ENCODE measurements at regions not wholly inside any gene's neighbourhood (a gene's known extent, or its start where the extent isn't known, plus 50 kb on each side); places are given as distances from the start of the nearest gene placed in this dataset.
A peak's percentile ranks its signal among the peaks of the same experiment; 100 is the strongest.

- Mint-ChIP-seq H3K27ac (no peak overlapping the region), H3K27me3 (peaks cover 5% of the 10 kb centered on the region), H3K4me1 (ENCODE audit: unreplicated experiment) (no peaks in the 10 kb centered on the region), H3K36me3 (no peaks in the 10 kb centered on the region), H3K4me3 (no peak overlapping the region), H3K9me3 (peaks cover 4% of the 10 kb centered on the region)
- DNase-seq (ENCODE audit: extremely low spot score, unreplicated experiment) = no peak
- no peak for TF ChIP-seq CTCF (conservative IDR thresholded peaks at IDR 0.05)
Measured at GRCh38 chr7:68058014-68058413, 1061.4 kb downstream of the TYW1 start.

- Mint-ChIP-seq H3K4me3 (no peak overlapping the region), H3K27ac (no peak overlapping the region), H3K36me3 (no peaks in the 10 kb centered on the region), H3K4me1 (ENCODE audit: unreplicated experiment) (peaks cover 14% of the 10 kb centered on the region), H3K9me3 (peaks cover 4% of the 10 kb centered on the region), H3K27me3 (peaks cover 5% of the 10 kb centered on the region)
- DNase-seq (ENCODE audit: extremely low spot score, unreplicated experiment) = no peak
- TF ChIP-seq CTCF (conservative IDR thresholded peaks at IDR 0.05) = peak; percentile 73
Measured at GRCh38 chr7:68063171-68063570, 1066.5 kb downstream of the TYW1 start.

GRCh38 chr7:68065581-68065980 lies 1068.9 kb downstream of the TYW1 start:
- Mint-ChIP-seq H3K36me3 (no peaks in the 10 kb centered on the region), H3K27me3 (peaks cover 6% of the 10 kb centered on the region), H3K27ac (no peak overlapping the region), H3K4me3 (no peak overlapping the region), H3K9me3 (peaks cover 1% of the 10 kb centered on the region), H3K4me1 (ENCODE audit: unreplicated experiment) (peaks cover 14% of the 10 kb centered on the region)
- DNase-seq (ENCODE audit: extremely low spot score, unreplicated experiment) = no peak
- no peak for TF ChIP-seq CTCF (conservative IDR thresholded peaks at IDR 0.05)

GRCh38 chr7:68067845-68068244 lies 1071.2 kb downstream of the TYW1 start:
- no peaks in the 10 kb centered on the region for H3K36me3 Mint-ChIP-seq
- peaks cover 14% of the 10 kb centered on the region for H3K4me1 Mint-ChIP-seq (ENCODE audit: unreplicated experiment)
- no peaks in the 10 kb centered on the region for H3K9me3 Mint-ChIP-seq
- no peak overlapping the region for H3K4me3 Mint-ChIP-seq
- no peak for DNase-seq (ENCODE audit: extremely low spot score, unreplicated experiment)
- no peak overlapping the region for H3K27ac Mint-ChIP-seq
- peaks cover 3% of the 10 kb centered on the region for H3K27me3 Mint-ChIP-seq
- no peak for TF ChIP-seq CTCF (conservative IDR thresholded peaks at IDR 0.05)

GRCh38 chr7:68070992-68071391 lies 1074.4 kb downstream of the TYW1 start:
- Mint-ChIP-seq H3K9me3 (no peaks in the 10 kb centered on the region), H3K4me1 (ENCODE audit: unreplicated experiment) (peaks cover 8% of the 10 kb centered on the region), H3K4me3 (no peak overlapping the region), H3K27ac (no peak overlapping the region), H3K27me3 (peaks cover 3% of the 10 kb centered on the region), H3K36me3 (no peaks in the 10 kb centered on the region)
- DNase-seq (ENCODE audit: extremely low spot score, unreplicated experiment) = no peak
- no peak for TF ChIP-seq CTCF (conservative IDR thresholded peaks at IDR 0.05)

- Mint-ChIP-seq H3K27ac (no peak overlapping the region), H3K27me3 (peaks cover 3% of the 10 kb centered on the region), H3K36me3 (no peaks in the 10 kb centered on the region), H3K4me3 (no peak overlapping the region), H3K9me3 (peaks cover 3% of the 10 kb centered on the region), H3K4me1 (ENCODE audit: unreplicated experiment) (no peaks in the 10 kb centered on the region)
- TF ChIP-seq CTCF (conservative IDR thresholded peaks at IDR 0.05) = no peak
- DNase-seq (ENCODE audit: extremely low spot score, unreplicated experiment) = no peak
Measured at GRCh38 chr7:68073701-68074100, 1077.1 kb downstream of the TYW1 start.

All from type B pancreatic cell (in vitro differentiated cells).